ENCODE measurements at regions not wholly inside any gene's neighbourhood (a gene's known extent, or its start where the extent isn't known, plus 50 kb on each side); places are given as distances from the start of the nearest gene placed in this dataset.

DNA sequence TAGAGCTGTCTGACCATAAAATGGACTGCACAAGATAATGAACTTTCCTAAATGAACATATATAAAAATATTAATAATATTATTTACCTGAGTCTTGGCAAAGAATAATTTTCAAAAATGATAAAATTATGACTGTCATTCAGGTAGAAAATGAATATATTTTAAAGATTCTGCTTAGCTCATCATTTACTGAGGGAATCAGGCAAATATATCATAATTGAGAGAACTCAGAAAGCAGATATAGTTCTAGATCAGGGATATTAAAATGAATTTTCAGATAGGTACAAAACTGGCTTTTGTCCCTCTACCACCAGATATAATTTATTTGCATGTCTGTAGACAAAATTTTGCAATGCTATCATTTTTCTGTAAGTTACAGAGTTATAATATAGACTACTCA is 86.1 kb upstream of the CPM start:
- DNase-seq = no peak
- TF ChIP-seq GATA1 (IDR thresholded peaks at IDR 0.05; ENCODE audit: low read depth, low read length) (no peak), POLR2A (IDR thresholded peaks at IDR 0.05; ENCODE audit: low read length) (no peak)

DNA sequence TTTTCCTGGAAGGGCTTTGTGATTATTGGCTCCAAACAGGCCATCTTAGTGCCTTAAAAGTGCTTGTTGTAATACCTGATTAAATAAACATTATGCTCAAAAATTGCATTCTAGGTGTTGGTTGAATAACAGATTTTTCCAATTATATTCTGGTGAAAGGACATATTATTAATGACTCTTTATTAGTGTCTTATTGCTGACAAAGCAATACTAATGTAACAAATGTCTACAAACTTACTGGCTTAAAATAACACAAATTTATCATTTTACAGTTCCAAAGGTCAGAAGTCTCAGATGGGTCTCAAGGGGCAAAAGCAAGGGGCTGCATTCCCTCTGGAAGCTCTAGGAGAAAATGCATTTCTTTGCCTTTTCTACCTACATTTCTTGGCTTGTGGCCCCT is 86.9 kb upstream of the CPM start:
- no peak for DNase-seq
- TF ChIP-seq POLR2A (IDR thresholded peaks at IDR 0.05; ENCODE audit: low read length) = no peak
- no peak for TF ChIP-seq GATA1 (IDR thresholded peaks at IDR 0.05; ENCODE audit: low read depth, low read length)

DNA sequence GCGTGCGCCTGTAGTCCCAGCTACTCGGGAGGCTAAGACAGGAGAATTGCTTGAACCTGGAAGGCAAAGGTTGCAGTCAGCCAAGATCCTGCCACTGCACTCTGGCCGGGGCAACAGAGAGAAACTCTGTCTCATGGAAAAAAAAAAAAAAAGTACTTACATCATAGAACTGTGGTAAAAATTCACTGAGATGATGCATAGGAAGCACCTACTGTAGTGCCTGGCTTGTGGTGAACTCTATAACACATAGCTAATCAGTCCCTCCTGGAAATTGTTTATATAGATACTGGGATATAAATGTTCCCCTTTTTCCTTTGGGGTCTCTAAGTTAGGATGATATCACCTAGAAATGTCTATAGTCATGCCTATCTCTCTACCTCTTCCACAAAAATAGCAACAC is 89.7 kb upstream of the CPM start:
- no peak for TF ChIP-seq POLR2A (IDR thresholded peaks at IDR 0.05; ENCODE audit: low read length)
- TF ChIP-seq GATA1 (IDR thresholded peaks at IDR 0.05; ENCODE audit: low read depth, low read length) = no peak
- no peak for DNase-seq

DNA sequence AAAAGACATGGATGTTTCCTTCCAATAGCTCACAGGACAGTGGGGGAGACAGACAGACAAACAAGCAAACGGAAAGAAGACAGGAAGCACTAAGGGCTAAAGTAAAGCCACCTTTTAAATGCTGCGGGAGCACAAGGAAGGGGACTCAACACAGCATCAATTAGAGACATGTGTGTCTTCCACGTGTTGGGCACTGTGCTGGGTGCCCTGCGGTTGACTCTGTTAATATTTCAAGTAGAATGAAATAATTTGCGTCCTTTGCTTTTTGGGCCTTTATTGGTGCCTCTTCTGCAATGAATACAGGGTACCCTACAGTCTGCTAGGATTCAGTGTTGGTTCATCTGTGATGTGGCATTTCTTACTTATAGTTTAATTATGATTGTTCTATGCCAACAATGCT is 90.9 kb upstream of the CPM start:
- TF ChIP-seq POLR2A (IDR thresholded peaks at IDR 0.05; ENCODE audit: low read length) (no peak), GATA1 (IDR thresholded peaks at IDR 0.05; ENCODE audit: low read depth, low read length) (no peak)
- DNase-seq = no peak

- TF ChIP-seq GATA1 (IDR thresholded peaks at IDR 0.05; ENCODE audit: low read depth, low read length) = no peak
- no peak for TF ChIP-seq POLR2A (IDR thresholded peaks at IDR 0.05; ENCODE audit: low read length)
- no peak for DNase-seq
These were observed 91.4 kb upstream of the CPM start for GRCh38 chr12:69024413-69024812.

DNA sequence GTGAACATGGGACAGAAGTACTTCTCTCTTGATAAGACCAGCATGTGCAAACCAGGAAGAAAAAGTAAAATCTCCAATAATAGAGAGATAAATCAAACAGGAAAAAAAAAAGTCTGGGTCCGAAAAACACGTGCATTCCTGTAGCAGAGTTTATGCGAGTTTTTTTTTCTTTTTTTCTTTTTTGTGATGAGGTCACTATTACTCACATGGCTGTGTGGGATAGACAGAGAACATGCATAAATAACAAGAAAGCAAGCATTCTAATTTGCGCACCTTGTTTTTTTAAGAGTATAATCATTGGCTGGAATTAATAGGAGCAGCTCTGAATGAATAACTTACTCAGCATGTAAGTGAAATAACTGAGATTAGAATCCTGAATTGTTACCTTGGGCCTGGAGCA is 91.9 kb upstream of the CPM start:
- no peak for DNase-seq
- TF ChIP-seq POLR2A (IDR thresholded peaks at IDR 0.05; ENCODE audit: low read length) (no peak), GATA1 (IDR thresholded peaks at IDR 0.05; ENCODE audit: low read depth, low read length) (no peak)

DNA sequence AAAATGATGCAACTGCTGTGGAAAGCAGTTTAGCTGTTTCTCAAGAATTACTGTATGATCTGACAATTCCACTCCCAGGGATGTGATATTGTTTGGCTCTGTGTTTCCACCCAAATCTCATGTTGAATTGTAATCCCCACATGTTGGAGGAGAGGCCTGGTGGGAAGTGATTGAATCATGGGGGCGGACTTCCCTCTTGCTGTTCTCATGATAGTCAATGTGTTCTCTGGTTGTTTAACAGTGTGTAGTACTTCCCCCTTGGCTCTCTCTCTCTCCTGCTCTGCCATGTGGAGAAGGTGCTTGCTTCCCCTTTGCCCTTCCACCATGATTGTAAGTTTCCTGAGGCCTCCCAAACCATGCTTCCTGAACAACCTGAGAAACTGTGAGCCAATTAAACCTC is 93.4 kb upstream of the CPM start:
- TF ChIP-seq GATA1 (IDR thresholded peaks at IDR 0.05; ENCODE audit: low read depth, low read length) (no peak), POLR2A (IDR thresholded peaks at IDR 0.05; ENCODE audit: low read length) (no peak)
- no peak for DNase-seq

GRCh38 chr12:69027411-69027881 is 94.5 kb upstream of the CPM start:
- TF ChIP-seq POLR2A (IDR thresholded peaks at IDR 0.05; ENCODE audit: low read length) = no peak
- TF ChIP-seq GATA1 (IDR thresholded peaks at IDR 0.05; ENCODE audit: low read depth, low read length) = no peak
- no peak for DNase-seq

DNA sequence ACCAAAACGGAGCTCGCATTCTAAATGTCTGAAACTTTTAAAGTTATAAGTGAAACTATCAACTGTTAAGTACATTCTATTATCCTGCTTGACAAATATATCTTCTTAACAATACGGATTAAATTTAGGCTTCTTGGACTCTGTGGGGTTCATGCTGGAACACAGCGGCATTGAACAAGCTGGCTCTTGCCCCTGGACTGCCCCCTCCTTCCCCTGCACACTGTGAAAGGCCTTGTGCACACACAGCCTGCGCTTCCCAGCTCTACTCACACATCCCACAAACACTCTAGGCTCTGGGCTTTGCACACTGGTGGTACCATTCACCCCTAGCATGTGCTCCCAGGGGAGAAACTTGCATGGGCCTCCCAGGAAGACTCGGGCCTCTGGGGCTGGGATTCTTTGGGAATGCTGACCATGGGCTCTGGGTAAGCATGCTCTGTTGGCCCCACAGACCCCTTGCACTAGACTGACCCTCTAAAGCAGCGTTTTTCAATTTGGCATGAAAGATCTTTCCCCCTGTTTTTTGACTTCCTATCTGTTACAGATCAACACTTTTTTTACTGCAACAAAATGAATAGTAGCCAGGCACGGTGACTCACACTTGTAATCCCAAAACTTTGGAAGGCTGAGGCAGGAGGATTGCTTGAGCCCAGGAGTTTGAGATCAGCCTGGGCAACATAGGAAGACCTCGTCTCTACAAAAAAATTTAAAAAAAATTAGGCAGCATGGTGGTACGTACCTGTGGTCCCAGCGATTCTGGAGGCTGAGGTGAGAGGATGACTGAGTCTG is 96.2 kb upstream of the CPM start:
- TF ChIP-seq POLR2A (IDR thresholded peaks at IDR 0.05; ENCODE audit: low read length) (no peak), GATA1 (IDR thresholded peaks at IDR 0.05; ENCODE audit: low read depth, low read length) (no peak)
- DNase-seq = no peak

GRCh38 chr12:69030321-69030720 is 97.3 kb upstream of the CPM start:
- no peak for DNase-seq
- TF ChIP-seq POLR2A (IDR thresholded peaks at IDR 0.05; ENCODE audit: low read length) (no peak), GATA1 (IDR thresholded peaks at IDR 0.05; ENCODE audit: low read depth, low read length) (no peak)

DNA sequence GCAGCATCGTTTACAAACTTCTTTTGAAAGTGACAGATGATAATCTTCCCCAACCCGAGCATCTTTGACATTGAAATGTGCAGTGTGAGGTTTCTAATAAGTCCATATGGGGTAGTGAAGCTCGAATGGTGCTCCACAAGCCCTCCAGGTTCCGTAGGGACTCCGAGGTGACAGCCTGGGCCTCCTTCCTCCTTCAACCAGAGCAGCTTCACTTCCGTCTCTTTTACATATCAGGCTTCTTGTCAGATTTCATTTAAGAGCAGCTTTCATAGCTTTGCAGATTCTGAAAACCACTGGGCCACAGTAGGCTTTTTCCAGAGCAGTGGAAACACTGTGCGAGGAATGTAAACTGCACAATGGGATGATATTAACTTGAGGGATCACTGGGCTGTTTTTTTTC is 103.6 kb upstream of the CPM start:
- DNase-seq = no peak
- TF ChIP-seq GATA1 (IDR thresholded peaks at IDR 0.05; ENCODE audit: low read depth, low read length) = no peak
- no peak for TF ChIP-seq POLR2A (IDR thresholded peaks at IDR 0.05; ENCODE audit: low read length)

DNA sequence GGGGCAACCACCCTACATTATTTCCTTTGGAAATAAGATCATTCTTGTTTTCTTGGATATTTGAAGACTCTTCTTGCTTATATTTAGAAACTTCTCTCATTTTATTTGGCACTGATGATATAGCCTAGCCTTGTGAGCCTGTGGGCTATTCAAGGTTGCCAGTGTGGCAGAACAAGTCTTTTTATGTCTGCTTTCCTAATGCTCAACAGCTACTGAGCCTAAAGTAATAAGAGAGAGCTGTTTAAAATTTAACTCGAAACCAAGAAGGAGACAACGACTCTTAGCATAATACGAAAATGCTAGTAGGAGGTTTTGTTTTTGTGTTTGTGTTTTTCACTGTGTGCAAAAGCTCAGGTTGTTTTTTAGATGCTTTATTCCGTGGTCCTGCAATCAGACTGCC is 104.0 kb upstream of the CPM start:
- no peak for DNase-seq
- no peak for TF ChIP-seq POLR2A (IDR thresholded peaks at IDR 0.05; ENCODE audit: low read length)
- TF ChIP-seq GATA1 (IDR thresholded peaks at IDR 0.05; ENCODE audit: low read depth, low read length) = no peak

GRCh38 chr12:69039911-69040310 is 106.9 kb upstream of the CPM start:
- TF ChIP-seq GATA1 (IDR thresholded peaks at IDR 0.05; ENCODE audit: low read depth, low read length) (no peak), POLR2A (IDR thresholded peaks at IDR 0.05; ENCODE audit: low read length) (no peak)
- DNase-seq = no peak

DNA sequence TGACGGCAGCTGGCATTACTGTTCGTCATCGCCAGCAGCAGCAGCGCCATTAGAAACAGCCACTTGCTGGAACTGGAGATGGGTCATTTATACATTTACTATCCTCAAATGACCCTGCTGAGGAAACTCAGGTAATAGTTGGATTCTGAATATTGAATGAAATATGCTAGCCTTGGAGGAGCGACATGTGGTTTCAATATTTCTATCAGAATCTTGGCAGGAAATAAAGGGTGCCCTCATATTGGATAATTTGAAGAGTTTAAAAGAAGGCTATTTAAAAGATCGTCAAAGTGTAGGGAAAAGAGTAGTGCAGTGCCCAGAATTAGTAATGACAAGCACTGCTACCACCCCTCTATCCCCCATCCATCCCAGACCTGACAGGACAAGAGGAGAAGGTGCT is 109.6 kb upstream of the CPM start:
- no peak for DNase-seq
- no peak for TF ChIP-seq POLR2A (IDR thresholded peaks at IDR 0.05; ENCODE audit: low read length)
- no peak for TF ChIP-seq GATA1 (IDR thresholded peaks at IDR 0.05; ENCODE audit: low read depth, low read length)

- TF ChIP-seq GATA1 (IDR thresholded peaks at IDR 0.05; ENCODE audit: low read depth, low read length) = no peak
- TF ChIP-seq POLR2A (IDR thresholded peaks at IDR 0.05; ENCODE audit: low read length) = no peak
- no peak for DNase-seq
These were observed 110.0 kb upstream of the CPM start for GRCh38 chr12:69042970-69043369.
